ENCODE measurements at regions not wholly inside any gene's neighbourhood (a gene's known extent, or its start where the extent isn't known, plus 50 kb on each side); places are given as distances from the start of the nearest gene placed in this dataset.

DNA sequence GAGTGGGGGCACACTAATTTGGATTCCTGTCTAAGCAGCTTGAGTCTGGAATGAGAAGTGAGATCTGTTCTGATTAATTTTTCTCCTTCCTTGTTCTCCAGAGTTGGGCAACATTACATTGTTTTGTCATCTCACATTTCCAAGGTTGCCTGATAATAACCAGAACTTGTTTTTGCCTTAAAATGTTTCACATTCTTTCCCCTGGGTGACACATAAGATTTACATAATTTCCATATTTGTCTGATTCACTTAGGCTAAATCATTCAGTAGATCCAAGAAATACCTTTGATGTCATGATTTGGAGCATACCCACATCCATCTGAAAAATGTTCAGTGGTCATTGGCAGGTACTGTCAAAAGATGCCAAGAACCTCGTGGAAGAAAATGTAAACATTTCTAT lies 60.3 kb downstream of the XCL2 start:
- no peaks in the 10 kb centered on the region for H4K20me1 ChIP-seq (ENCODE audit: insufficient read depth, low read length)
- H3K4me3 ChIP-seq (ENCODE audit: low read length), result no peak overlapping the region
- TF ChIP-seq EZH2phosphoT487 (IDR thresholded peaks at IDR 0.05; ENCODE audit: low read depth), result no peak
- TF ChIP-seq, protein P1, sequence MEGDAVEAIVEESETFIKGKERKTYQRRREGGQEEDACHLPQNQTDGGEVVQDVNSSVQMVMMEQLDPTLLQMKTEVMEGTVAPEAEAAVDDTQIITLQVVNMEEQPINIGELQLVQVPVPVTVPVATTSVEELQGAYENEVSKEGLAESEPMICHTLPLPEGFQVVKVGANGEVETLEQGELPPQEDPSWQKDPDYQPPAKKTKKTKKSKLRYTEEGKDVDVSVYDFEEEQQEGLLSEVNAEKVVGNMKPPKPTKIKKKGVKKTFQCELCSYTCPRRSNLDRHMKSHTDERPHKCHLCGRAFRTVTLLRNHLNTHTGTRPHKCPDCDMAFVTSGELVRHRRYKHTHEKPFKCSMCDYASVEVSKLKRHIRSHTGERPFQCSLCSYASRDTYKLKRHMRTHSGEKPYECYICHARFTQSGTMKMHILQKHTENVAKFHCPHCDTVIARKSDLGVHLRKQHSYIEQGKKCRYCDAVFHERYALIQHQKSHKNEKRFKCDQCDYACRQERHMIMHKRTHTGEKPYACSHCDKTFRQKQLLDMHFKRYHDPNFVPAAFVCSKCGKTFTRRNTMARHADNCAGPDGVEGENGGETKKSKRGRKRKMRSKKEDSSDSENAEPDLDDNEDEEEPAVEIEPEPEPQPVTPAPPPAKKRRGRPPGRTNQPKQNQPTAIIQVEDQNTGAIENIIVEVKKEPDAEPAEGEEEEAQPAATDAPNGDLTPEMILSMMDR (IDR thresholded peaks at IDR 0.05; ENCODE audit: low read depth, low read length), result no peak
- H3K4me1 ChIP-seq (ENCODE audit: low read length), result no peaks in the 10 kb centered on the region
- no peak overlapping the region for H3K4me2 ChIP-seq (ENCODE audit: low read length)
- no peaks in the 10 kb centered on the region for H3K36me3 ChIP-seq (replicated peaks; ENCODE audit: low read depth, low read length)
- no peaks in the 10 kb centered on the region for H3K27me3 ChIP-seq (ENCODE audit: low read depth, low read length)
- no peak overlapping the region for H2AFZ ChIP-seq (ENCODE audit: low read depth, low read length)
- H3K79me2 ChIP-seq (ENCODE audit: low read length), result no peaks in the 10 kb centered on the region
- no peak overlapping the region for H3K9ac ChIP-seq (ENCODE audit: low read length)
- no peaks in the 10 kb centered on the region for H3K9me3 ChIP-seq (ENCODE audit: insufficient read depth, low read length)
- H3K27ac ChIP-seq (ENCODE audit: low read length), result no peak overlapping the region

DNA sequence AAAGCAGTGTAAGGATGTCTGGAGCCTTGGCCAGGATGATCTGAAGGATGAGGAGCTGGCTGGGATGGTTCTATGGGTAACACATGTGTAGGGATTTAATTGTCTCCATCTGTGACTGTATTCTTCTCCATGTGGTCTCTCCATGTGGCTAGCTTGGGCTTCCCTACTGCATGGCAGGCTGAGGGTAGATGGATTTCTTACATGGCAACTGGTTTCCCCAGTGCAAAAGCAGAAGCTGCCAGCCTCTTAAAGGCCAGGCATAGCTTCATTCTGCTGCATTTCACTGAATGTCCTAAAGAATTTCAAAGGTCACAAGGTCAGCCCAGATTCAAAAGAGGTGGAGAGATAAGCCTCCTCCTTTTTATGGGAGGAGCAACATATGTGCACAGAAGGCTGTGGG lies 61.7 kb downstream of the XCL2 start:
- Histone ChIP-seq H3K79me2 (ENCODE audit: low read length) (no peaks in the 10 kb centered on the region), H3K27ac (ENCODE audit: low read length) (no peak overlapping the region), H2AFZ (ENCODE audit: low read depth, low read length) (no peak overlapping the region)

GRCh38 chr1:168481586-168481985 lies 62.2 kb downstream of the XCL2 start:
- Histone ChIP-seq H3K27me3 (ENCODE audit: low read depth, low read length) (no peaks in the 10 kb centered on the region), H3K4me2 (ENCODE audit: low read length) (no peak overlapping the region), H3K9ac (ENCODE audit: low read length) (no peak overlapping the region), H3K9me3 (ENCODE audit: insufficient read depth, low read length) (no peaks in the 10 kb centered on the region), H3K36me3 (replicated peaks; ENCODE audit: low read depth, low read length) (no peaks in the 10 kb centered on the region), H4K20me1 (ENCODE audit: insufficient read depth, low read length) (no peaks in the 10 kb centered on the region), H3K79me2 (ENCODE audit: low read length) (no peaks in the 10 kb centered on the region), H3K27ac (ENCODE audit: low read length) (no peak overlapping the region), H3K4me1 (ENCODE audit: low read length) (no peaks in the 10 kb centered on the region), H3K4me3 (ENCODE audit: low read length) (no peak overlapping the region), H2AFZ (ENCODE audit: low read depth, low read length) (no peak overlapping the region)
- TF ChIP-seq, protein P1 (IDR thresholded peaks at IDR 0.05; ENCODE audit: low read depth, low read length), result no peak
- TF ChIP-seq EZH2phosphoT487 (IDR thresholded peaks at IDR 0.05; ENCODE audit: low read depth), result no peak

More for the DNA sequence above, 61.7 kb downstream of the XCL2 start:
- no peak overlapping the region for H3K4me3 ChIP-seq (ENCODE audit: low read length)
- H4K20me1 ChIP-seq (ENCODE audit: insufficient read depth, low read length), result no peaks in the 10 kb centered on the region
- H3K4me2 ChIP-seq (ENCODE audit: low read length), result no peak overlapping the region
- no peak overlapping the region for H3K9ac ChIP-seq (ENCODE audit: low read length)
- no peaks in the 10 kb centered on the region for H3K27me3 ChIP-seq (ENCODE audit: low read depth, low read length)
- no peaks in the 10 kb centered on the region for H3K4me1 ChIP-seq (ENCODE audit: low read length)
- no peak for TF ChIP-seq EZH2phosphoT487 (IDR thresholded peaks at IDR 0.05; ENCODE audit: low read depth)
- TF ChIP-seq, protein P1 (IDR thresholded peaks at IDR 0.05; ENCODE audit: low read depth, low read length), result no peak
- no peaks in the 10 kb centered on the region for H3K9me3 ChIP-seq (ENCODE audit: insufficient read depth, low read length)
- H3K36me3 ChIP-seq (replicated peaks; ENCODE audit: low read depth, low read length), result no peaks in the 10 kb centered on the region

DNA sequence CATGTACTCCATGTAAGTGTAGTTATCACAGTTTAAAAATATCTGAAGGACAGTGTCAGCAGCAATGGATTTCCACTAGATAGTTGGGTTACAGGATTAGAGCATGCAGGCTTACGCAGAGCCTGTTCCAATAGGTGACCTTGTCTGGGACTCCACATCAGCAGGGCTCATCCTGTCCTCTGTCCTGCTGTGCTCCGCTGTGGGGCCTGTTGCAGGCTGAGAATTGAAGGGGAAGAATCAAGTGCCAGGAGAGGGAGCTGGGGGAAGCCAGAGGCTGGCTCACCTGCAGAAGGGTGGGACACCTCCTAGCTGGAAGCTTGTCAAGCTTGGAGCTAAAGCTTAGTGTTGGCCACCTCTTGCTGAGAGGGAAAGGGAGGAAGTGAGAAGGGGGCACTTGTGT lies 62.8 kb downstream of the XCL2 start:
- Histone ChIP-seq H3K4me1 (ENCODE audit: low read length) (no peaks in the 10 kb centered on the region), H3K9ac (ENCODE audit: low read length) (no peak overlapping the region), H2AFZ (ENCODE audit: low read depth, low read length) (no peak overlapping the region), H3K79me2 (ENCODE audit: low read length) (no peaks in the 10 kb centered on the region), H3K9me3 (ENCODE audit: insufficient read depth, low read length) (no peaks in the 10 kb centered on the region), H3K27ac (ENCODE audit: low read length) (no peak overlapping the region), H3K4me3 (ENCODE audit: low read length) (no peak overlapping the region), H3K36me3 (replicated peaks; ENCODE audit: low read depth, low read length) (no peaks in the 10 kb centered on the region), H3K27me3 (ENCODE audit: low read depth, low read length) (no peaks in the 10 kb centered on the region), H4K20me1 (ENCODE audit: insufficient read depth, low read length) (no peaks in the 10 kb centered on the region), H3K4me2 (ENCODE audit: low read length) (no peak overlapping the region)
- no peak for TF ChIP-seq EZH2phosphoT487 (IDR thresholded peaks at IDR 0.05; ENCODE audit: low read depth)
- TF ChIP-seq, protein P1 (IDR thresholded peaks at IDR 0.05; ENCODE audit: low read depth, low read length), result no peak
